HG03139 (cell line): ENCODE measurements at regions not wholly inside any gene's neighbourhood (a gene's known extent, or its start where the extent isn't known, plus 50 kb on each side); places are given as distances from the start of the nearest gene placed in this dataset.
"Not testable (repeated sequence)": the region's sequence is repeated elsewhere in the genome, so short reads cannot be mapped to it uniquely, and the experiment has no call there.

Source experiments
- ATAC-seq: cut with Tn5 transposase; IDR thresholded peaks from one replicate; pipeline ENCODE4 v1.9.1; 2021; ENCODE audit not compliant: unreplicated experiment

DNA sequence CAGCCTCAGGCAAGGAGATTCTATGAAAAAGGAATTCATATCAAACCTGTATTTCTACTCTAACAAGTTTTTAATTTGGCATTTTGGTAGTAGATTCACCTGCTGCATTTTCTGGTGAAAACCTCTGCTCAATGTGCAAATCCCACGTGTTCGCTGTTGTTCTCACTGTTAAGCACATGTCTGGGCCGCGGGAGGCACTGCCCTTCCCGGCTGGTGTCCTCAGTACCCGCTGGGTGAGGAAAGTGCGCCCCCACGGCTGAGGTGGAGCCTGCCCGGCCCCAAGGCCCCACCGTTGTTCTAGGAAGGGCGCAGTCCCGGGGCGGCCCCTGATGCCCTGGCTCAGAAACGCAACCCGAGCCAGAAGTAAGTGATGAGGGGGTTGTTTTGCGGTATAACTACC, 193.4 kb upstream of the VWC2 start:
- ATAC-seq: no peak

DNA sequence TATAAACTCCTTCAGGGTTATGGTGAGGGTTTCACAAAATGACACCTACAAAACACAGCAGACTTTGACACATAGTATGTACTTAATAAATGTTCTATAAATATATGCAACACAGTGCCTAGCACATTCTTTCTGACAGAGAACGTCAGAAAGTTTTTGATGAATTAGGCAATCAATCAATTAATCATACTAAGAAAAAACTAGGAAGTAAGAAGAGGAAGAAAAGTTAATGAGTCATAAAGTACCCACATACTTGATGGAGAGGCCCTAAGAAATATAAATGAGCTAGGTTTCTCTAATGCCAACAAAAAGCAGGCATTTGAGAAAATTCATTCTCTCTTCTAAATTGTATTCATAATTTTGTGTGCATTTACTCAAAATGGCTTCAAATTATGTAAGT, 192.7 kb upstream of the VWC2 start:
- ATAC-seq: no peak

DNA sequence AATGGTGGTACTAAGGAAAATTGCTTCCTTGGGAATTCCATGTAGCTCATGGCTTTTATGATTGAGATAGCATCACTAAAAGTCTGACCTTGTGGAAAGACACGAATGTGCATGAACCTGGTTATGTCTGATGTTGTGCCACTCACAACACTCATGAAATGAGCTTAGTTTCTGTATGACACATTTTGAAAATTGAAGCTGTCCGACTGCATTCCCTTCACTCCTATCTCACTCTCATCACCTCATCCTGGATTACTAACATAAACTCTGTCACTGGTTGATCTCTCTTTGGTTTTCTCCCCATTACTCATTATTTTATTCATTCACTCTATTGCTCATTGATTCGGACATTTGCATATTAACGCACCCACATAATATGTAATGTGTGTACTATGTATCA, 190.0 kb upstream of the VWC2 start:
- no peak for ATAC-seq

DNA sequence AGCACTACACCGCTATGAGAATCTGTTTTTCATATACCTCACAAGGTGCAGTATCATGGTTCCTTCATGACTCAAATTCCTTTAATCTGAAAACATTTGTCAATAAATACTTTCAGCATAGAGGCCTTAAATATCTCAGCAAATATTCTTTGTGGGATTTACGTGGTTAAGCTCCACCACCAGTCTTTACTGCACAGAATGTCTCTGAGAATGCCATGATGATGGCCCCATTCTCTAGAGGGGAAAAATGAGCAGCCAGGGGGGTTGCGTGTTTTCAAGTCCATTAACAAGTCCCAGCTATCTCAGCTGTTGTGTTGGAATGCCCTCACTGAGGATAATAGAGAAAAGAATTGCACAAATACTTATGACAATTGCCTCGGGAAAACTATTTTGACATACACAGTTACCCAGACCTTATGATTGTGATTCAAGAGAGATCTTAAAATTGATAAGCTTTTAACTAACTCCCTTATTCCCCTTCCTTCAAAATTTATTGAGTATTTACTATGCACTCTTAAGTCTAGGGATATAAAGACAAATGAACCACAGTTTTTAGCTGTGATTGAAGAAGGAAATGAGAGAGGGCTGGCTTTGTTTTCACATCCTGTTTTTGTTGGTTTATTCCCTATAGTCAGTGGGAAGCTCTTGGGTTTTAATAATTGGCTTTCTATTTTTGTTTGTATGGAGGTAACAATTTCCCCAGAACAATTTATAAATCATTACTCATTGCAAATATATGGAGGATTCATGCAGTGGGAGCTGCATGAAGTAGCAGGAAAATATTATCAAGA, 176.5 kb upstream of the VWC2 start:
- ATAC-seq: no peak

DNA sequence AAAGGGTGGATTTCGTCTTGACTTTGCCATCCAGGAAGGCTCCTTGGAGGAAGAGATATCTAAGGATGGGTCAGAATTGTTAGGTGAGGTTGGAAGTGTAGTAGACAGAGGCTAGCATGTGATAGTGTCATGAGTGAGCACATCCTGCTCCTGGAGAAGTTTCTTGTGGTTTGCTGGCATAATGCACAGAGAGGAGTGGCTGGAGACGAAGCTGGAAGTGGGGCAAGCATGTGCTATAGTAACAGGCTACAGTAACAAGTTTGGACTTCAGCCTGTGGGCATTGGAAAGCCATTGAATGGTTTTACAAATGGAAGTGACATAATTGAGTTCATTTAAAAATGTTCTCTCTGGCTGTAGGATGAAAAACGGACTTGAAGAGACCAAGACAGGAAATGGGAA, 175.6 kb upstream of the VWC2 start:
- no peak for ATAC-seq

DNA sequence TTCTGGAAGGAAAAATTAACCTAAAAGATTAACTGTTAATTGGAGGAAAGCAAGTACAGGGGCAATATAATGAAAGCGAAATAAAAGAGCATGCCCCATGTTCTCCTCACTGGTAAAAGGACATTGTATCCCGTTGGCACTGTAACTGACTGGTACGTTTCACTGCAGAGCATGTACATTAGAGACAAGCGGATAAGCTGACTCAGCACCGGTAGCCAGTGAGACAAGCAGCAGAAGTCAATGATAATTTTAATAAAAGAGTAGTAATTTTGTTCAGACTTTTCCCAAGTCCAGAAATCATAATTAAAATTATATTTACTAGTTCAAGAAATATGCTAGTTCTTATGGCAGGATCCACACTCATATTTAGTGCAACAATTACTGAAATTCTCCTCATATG, 161.5 kb upstream of the VWC2 start:
- no peak for ATAC-seq

DNA sequence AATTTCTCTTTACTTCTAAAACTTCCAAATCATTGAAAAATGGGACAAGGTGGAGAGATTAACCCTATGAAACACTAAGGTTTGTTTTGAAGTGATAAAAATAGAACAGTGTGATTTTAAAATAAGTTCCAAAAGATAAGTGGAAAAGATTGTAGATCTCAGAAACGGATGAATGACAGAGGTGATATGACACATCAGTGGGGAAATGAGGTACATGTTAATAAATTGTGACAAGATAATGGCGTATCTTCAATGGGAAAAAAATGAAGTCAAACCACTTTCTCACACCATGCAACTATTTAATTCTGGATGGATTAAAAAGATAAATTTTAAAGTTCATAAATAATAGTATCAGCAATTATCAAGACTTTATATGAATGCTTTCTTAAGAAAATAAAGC, 159.7 kb upstream of the VWC2 start:
- ATAC-seq: no peak

DNA sequence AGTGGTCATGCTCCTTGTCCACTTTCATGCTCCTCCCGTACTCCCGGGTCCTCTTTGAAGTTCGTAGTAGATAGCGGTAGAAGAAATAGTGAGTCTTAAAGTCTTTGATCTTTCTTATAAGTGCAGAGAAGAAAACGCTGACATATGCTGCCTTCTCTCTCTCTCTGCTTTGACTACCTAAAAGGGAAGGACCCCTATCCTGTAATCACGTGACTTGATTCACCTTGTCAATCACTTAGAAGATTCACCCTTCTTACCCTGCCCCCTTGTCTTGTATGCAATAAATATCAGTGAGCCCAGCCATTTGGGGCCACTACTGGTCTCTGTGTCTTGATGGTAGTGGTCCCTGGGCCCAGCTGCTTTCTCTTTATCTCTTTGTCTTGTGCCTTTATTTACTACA, 158.5 kb upstream of the VWC2 start:
- ATAC-seq: not testable (repeated sequence)

DNA sequence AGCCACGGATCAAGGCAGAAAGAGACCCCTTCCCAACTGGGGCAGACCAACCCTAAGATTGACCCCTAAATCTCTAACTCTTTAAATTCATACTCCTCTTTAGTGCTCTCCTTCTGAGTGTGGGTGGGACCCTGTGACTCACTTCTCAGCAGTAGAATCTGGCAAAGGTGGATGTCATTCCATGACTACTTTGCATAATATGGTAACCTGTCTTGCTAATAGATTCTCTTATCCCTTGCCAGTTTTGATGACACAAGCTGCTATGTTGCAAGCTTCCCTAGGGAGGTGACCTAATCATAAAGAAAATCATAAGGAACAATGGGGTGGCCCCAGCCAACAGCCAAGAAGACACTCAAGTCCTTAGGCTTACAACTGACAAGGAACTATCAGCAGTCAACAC, 155.4 kb upstream of the VWC2 start:
- no peak for ATAC-seq

DNA sequence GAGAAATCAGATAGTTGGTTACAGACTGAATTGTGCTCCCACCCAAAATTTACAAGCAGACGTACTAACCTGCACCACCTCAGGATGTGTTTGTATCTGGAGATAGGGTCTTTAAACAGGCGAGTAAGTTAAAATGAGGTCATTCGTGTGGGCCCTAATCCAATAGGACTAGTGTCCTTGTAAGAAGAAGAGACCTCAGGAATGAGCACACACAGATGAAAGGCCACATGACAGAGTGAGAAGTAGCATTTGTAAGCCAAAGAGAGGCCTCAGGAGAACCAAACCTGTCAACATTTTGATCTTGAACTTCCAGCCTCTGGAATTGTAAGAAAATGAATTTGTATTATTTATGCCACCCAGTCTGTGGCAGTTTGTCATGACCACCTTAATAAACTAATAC, 149.5 kb upstream of the VWC2 start:
- ATAC-seq: no peak

DNA sequence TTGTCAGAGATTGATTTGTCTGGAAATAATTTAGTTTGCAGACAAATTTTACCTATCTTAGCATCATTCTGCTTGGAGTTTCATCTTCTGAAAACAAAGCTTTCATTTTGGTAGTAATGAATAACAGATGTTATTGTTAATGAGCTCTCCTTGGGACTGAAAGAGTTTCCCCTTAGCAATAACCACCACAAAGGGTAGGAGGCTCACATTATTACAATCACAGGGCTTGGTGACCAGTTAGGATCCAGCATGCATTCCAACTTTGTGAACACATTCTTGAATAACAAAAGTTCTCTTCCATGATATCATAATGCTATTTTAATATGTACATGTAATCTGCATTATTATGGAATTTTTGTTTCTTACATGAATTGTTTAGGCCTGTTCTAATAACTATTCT, 148.8 kb upstream of the VWC2 start:
- no peak for ATAC-seq

DNA sequence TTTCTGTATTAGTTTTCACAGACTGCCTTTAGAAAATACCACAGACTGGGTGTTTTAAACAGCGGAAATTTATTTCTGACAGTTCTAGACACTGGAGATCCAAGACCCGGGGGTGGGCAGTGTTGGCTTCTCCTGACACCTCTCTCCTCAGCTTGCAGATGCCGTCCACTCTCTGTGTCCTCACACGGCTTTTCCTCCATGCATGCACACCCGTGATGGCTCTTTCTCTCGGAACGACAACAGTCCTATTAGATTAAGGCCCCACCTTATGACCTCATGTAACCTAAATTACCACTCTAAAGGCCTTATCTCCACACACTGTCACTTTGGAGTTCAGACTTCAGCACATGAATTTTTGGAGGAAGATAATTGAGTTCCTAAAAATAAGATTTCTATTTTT, 142.9 kb upstream of the VWC2 start:
- ATAC-seq: no peak

DNA sequence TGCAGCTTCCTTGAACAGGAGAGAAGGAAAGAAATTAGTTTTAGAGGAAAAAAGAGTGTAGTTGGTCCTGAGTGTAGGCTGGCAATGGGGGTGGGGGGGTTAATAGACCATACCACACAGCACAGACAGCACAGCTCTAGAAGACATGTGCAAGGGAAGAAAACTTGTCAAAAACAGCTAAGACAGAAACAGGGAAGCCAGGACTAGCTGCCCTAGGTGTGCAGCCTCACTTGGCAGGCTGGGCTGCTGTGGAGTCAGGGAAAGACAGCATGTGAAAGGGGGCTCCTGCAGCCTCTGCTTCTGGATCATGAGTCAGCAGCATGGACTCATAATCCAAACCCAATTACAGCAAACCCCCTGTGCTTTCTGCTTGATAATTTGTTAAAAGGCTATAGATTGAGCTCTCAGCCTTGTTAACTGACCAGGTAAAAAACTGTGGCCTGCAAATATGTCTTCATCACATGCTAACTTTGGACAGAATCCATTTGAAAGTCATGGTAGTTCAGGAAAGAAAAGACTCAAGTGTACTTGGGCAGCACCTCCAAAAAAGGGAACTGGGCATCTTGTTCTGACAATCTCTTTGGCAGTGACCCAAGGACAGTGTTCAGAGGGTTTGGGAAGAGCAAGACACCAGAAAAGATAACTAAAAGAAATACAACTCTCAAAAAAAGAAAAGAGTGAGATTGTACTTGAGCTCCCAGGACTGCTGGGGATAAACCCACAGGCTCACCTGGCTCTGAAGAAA, 142.2 kb upstream of the VWC2 start:
- no peak for ATAC-seq

DNA sequence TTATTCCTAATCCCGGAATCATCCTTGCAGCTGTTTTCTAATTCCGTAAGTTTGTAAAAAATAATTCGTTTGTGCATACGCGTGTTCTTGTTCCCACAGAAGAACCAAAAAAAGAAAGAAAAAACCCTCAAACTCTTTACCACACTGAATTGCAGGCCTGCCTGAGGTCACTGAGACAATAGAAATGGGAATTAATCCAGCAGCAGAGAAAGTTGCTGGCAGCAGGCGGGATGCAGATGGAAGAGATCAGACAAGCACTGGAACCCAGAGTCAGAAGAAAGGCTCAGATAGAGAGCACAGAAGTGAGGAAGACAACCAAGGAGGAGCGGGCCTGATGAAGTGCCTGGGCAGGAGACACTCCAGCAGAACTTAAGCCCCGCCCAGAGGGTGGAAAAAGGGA, 141.5 kb upstream of the VWC2 start:
- no peak for ATAC-seq

DNA sequence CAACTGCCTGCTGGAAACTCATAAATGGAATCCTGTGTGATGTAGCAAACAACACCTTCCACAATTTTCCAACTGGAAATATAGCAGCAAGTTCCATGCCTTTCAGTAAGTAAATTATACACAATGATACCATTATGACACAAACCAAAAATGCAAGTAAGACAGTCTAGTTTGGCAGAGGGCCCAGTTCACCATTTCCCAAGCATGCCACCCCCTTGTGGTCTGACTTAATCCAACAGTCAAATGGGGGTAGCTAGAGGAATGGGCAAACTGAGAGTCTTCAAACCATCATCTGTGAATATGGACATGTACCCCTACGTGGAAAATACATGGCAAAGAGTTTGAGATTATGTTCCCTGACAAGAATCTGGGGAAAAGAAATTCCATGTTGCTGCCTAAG, 137.6 kb upstream of the VWC2 start:
- no peak for ATAC-seq

DNA sequence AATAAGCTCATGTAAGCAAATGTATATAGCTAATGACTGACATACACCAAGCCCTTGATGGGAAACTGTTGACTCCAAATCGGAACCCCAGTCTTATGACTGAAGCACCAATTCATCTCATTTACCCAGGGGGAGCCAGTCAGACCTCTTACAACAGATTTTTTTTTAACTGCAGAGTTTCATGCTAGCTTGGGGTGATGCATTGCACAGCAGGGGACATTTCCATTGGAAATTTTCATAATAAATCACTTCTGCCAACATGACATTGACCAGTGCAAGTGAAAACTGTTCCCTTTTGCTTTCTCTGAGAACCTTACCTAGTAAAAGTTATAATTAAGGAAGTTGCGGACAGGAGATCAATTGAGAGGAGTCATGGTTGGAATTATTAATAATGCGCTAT, 137.0 kb upstream of the VWC2 start:
- ATAC-seq: no peak

DNA sequence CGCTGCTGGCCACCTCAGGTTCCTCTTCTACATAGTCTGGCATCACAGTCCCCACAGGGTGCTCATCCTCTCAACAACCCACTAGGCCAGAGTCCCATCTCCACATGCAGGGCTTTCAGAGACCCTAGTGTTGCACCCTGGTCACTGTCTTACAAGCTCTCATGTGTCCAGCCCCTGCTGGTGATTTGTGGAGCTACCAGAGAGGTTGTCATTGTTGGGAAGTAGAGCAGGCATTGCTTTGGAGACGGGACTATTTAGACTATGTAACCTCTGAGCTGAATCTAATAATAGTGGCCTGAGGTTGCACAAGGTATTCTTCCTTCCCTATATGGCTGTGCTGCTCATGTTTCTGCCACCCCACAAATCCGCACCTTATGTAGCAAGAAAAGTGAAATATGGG, 135.3 kb upstream of the VWC2 start:
- ATAC-seq: no peak

DNA sequence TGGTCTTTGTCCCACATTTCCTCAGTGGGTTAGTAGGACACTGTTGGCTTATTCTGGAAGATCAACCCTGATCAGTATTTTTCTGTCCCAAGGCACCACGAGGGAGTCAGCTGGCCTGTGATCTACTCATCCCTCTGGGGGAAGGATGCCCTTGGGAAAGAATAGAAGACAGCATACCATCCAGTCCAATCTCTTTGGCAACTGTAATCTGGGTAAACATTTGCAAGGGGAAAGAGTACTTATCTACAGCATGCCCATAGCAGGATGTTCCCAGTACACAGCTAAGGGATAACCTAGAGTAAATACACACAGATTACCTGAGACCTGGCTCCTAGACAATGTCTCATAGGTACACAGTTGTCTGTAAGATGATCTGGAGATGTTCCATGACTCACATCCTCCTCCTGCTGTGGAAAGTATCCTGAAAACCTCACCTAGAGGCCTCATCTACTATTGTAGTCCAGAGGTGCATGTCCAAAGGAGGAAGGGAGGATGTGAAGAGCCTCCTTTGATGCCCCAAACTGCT, 134.3 kb upstream of the VWC2 start:
- no peak for ATAC-seq

DNA sequence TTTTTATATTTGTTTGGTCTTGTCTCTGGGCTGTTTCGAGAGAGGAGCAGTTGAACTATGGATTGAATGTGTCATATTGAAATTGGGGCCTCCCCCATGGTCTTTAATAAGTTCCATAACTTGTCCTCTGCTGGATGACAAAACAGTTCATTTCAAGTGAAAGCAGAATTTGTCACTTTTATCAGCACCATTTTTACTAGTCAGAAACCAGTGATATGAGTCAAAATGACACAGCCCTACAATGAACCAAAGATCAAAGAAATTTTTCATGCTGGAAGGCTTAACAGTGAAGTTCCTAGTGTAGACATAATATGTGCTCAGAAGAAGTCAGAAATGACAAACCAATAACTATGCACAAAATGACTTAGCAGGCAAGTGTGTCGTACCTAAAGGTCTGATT, 133.6 kb upstream of the VWC2 start:
- no peak for ATAC-seq

DNA sequence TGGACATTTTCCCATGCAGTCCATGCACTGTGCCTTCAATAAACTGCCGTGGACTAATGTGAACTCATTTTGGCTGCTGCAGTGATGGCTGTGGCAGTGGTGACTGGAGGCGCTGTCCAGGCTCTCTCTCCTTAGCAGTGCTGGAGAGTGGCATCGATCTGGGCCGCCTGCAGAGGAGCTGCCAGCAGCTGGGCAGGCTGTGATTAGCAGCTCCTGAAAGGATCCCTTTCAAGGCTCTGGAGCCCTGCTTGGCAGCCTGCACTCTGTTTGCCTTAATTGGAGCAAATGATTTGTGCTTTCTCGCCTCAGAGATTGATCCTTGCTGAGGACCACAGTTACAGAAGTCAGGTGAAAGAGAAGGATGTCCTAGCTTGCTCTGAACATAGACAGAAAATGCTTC, 130.1 kb upstream of the VWC2 start:
- ATAC-seq: no peak

DNA sequence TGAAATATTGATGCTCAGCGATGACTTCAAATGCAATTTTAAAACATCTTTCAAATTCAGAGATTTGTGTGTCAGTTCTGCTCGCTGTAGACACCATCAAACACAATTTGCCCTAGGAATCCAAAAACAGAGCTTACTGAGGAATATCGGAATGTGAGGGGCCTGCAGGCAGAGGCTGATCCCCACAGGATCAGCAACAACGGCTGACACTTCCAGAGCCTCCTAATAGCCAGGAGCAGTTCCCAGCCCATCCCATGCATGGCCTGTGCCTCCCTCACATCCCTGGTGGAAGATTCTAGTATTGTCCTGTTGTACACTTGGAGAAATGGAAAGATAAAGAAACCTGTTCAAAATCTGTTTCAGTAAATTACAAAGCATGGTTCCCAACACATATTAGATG, 129.7 kb upstream of the VWC2 start:
- ATAC-seq: no peak

DNA sequence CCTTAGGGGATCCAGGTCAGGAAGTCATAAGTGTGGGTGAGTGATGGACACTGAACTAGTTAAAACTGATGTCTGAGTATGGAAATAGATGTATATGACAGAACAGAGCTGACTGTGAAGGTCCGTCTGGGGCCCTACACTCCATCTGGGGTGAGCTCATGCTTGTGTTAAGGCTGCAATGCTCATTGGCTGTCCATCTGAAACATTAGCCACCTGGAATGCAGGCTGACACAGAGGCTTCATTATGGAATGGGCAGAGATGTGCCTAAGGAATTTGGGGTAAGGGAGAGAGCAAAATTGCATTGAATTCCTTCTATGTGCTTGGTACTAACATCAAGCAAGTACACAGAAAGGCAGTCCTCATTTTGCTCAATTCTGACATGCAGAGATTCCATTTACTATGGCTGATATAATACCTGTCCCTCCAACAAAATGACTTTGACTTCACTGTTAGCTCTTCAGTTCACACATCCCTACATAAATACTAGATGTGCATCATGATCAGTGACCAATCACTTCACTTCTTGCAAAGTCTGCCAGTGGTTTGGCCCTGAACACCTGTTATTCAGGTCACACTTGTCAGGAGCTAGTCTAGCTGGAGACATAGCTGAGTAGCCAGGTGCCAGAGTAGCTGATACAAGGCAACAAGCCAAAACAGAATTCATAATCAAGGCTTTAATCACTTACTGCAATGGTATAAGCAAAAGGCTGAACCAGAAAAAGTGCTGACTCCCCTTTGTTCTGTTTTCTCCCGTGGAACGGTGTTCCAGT, 128.9 kb upstream of the VWC2 start:
- no peak for ATAC-seq
